ENCODE measurements at regions not wholly inside any gene's neighbourhood (a gene's known extent, or its start where the extent isn't known, plus 50 kb on each side); places are given as distances from the start of the nearest gene placed in this dataset.

- TF ChIP-seq EP300 (conservative IDR thresholded peaks at IDR 0.05; ENCODE audit: poor library complexity, severe bottlenecking) (no peak), RAD21 (conservative IDR thresholded peaks at IDR 0.05) (no peak), EZH2 (IDR thresholded peaks at IDR 0.05; ENCODE audit: borderline replicate concordance, insufficient read depth, low read length, poor library complexity, severe bottlenecking) (no peak)
- TF ChIP-seq, protein P1, sequence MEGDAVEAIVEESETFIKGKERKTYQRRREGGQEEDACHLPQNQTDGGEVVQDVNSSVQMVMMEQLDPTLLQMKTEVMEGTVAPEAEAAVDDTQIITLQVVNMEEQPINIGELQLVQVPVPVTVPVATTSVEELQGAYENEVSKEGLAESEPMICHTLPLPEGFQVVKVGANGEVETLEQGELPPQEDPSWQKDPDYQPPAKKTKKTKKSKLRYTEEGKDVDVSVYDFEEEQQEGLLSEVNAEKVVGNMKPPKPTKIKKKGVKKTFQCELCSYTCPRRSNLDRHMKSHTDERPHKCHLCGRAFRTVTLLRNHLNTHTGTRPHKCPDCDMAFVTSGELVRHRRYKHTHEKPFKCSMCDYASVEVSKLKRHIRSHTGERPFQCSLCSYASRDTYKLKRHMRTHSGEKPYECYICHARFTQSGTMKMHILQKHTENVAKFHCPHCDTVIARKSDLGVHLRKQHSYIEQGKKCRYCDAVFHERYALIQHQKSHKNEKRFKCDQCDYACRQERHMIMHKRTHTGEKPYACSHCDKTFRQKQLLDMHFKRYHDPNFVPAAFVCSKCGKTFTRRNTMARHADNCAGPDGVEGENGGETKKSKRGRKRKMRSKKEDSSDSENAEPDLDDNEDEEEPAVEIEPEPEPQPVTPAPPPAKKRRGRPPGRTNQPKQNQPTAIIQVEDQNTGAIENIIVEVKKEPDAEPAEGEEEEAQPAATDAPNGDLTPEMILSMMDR (IDR thresholded peaks at IDR 0.05; ENCODE audit: poor library complexity, severe bottlenecking), result no peak
Observed at GRCh38 chr20:57087705-57088104, 178.7 kb downstream of the BMP7 start.
